Heart right ventricle (tissue), 16 donors: ENCODE measurements at regions not wholly inside any gene's neighbourhood (a gene's known extent, or its start where the extent isn't known, plus 50 kb on each side); places are given as distances from the start of the nearest gene placed in this dataset.

ENCODE experiments used
- ATAC-seq, 8 donors: fragments of 200-7000 bp; cut with Tn5 transposase; one replicate each; pipeline ENCODE4 v1.9.1; 2020; ENCODE audit warnings: mild to moderate bottlenecking in 8 of 8, moderate library complexity in 8 of 8, moderate number of reproducible peaks in 1 of 8
- DNase-seq, 2 donors: peaks; one replicate each; pipeline ENCODE4 v3.0.0-alpha.2; 2020
- H3K27ac ChIP-seq, 10 donors: fragments of 200-600 bp; sonication (generic) in 2 of 10; one replicate each; pipeline versions ENCODE4 v1.5.0 to v1.8.0; 2020 to 2022; ENCODE audit warnings: mild to moderate bottlenecking in 3 of 10
- H3K27me3 ChIP-seq, 7 donors: fragments of 200-600 bp; one replicate each; pipeline ENCODE4 v1.8.0; 2021 to 2022; ENCODE audit warnings: mild to moderate bottlenecking in 2 of 7
- H3K36me3 ChIP-seq, 9 donors: fragments of 200-600 bp; sonication (generic) in 1 of 9; one replicate each; pipeline versions ENCODE4 v1.5.0 to v1.8.0; 2020 to 2022; ENCODE audit warnings: mild to moderate bottlenecking in 2 of 9
- H3K4me1 ChIP-seq, 9 donors: fragments of 200-600 bp; sonication (generic) in 1 of 9; one replicate each; pipeline versions ENCODE4 v1.5.0 to v1.8.0; 2020 to 2022; ENCODE audit warnings: mild to moderate bottlenecking in 4 of 9
- H3K4me3 ChIP-seq, 10 donors: fragments of 200-600 bp; sonication (generic) in 2 of 10; one replicate each; pipeline versions ENCODE4 v1.5.0 to v1.8.0; 2020 to 2022; ENCODE audit warnings: mild to moderate bottlenecking in 7 of 10, moderate library complexity in 2 of 10
- H3K9me3 ChIP-seq, 11 donors: fragments of 200-600 bp in 10 of 11; sonication (generic) in 2 of 11; one replicate each; pipeline versions ENCODE4 v1.5.0 to v1.8.0; 2013 to 2022; ENCODE audit warnings: mild to moderate bottlenecking in 2 of 11, control low read depth in 1 of 11, moderate library complexity in 1 of 11
- CTCF ChIP-seq, 9 donors: fragments of 200-600 bp; sonication (generic) in 2 of 9; IDR thresholded peaks; one replicate each; pipeline versions ENCODE4 v1.5.0 to v1.8.0; 2021 to 2022; ENCODE audit warnings: antibody characterized with exemption in 9 of 9, mild to moderate bottlenecking in 5 of 9, moderate library complexity in 1 of 9
- WGBS, 2 donors: extraction: QIAGEN DNeasy Blood & Tissue Kit; methylation state at CpG; one replicate each; pipeline ENCODE4 v1.1.7; 2013; ENCODE audit warnings: inconsistent platforms in 1 of 2; 5-methylcytosine and 5-hydroxymethylcytosine counted together
- intact Hi-C, 10 donors: fragments of 100-400 bp; cut with DNase I; formaldehyde crosslinking; loops; one replicate each; pipeline versions ENCODE4 v1.11.1 to v1.14.2; 2022
- donor health status: Arrhythmogenic right ventricular cardiomyopathy.
- donor health status: ischemic (EF 13 %, LVEDD 7.1; RV severe dilation, severe dysfunction).
- donor health status: healthy with polysubstance abuse.
- donor health status: DM: no; HTN: yes; CAD: no.
- donor health status: DM: no; HTN: no; CAD: no.
- donor health status: ischemic (EF 25% LVEDD 6.9; RV normal size, moderate dysfunction).
- donor health status: ischemic (EF 25% LVEDD 5.7; RV mildly dilated, moderate dysfunction).
- donor health status: healthy.
- donor health status: DM: yes; HTN: yes; CAD: no.
- donor health status: Ischemic cardiomyopathy.
- donor health status: ischemic (EF 35%, LVEDD 5.7; RV mildly dilated, moderate dysfunction).
- donor health status: nonischemic (EF 11% LVEDD 7.7; RV severe dilation, severe dysfunction).
- donor health status: DM: yes; HTN: yes; CAD: no.
- donor health status: PGD.
- donor health status: ischemic (EF 29% LVEDD 5.4; RV normal size, mild dysfunction).
- donor health status: nonischemic (EF 23%, LVEDD 6.1; RV moderate dilation, normal function).

GRCh38 chr5:118098716-118099115, 889.6 kb downstream of the DTWD2 start:
- no peaks in the 10 kb centered on the region for H3K9me3 ChIP-seq
- no peak overlapping the region for H3K27ac ChIP-seq
- DNase-seq (no peak), ATAC-seq (no peak)
- H3K36me3 ChIP-seq, result no peaks in the 10 kb centered on the region
- H3K4me3 ChIP-seq, result no peak overlapping the region
- no peaks in the 10 kb centered on the region for H3K27me3 ChIP-seq
- 88 to 89% methylated on average over 1 of the region's 1 CpG for WGBS, 2 donors
- no peak for TF ChIP-seq CTCF (IDR thresholded peaks at IDR 0.05)
- no peaks in the 10 kb centered on the region for H3K4me1 ChIP-seq
- intact Hi-C loops, result no loop called here

- ATAC-seq (no peak), DNase-seq (no peak)
- no peak overlapping the region for H3K4me3 ChIP-seq
- WGBS, 2 donors, result 48 to 51% methylated on average over 2 of the region's 2 CpGs
- H3K36me3 ChIP-seq, result no peaks in the 10 kb centered on the region
- no peaks in the 10 kb centered on the region for H3K27me3 ChIP-seq
- TF ChIP-seq CTCF (IDR thresholded peaks at IDR 0.05), result no peak
- no peak overlapping the region for H3K27ac ChIP-seq
- H3K4me1 ChIP-seq, result no peaks in the 10 kb centered on the region
- H3K9me3 ChIP-seq, result no peaks in the 10 kb centered on the region
- intact Hi-C loops, result no loop called here
Observed at GRCh38 chr5:118095115-118095514, 893.2 kb downstream of the DTWD2 start.

- intact Hi-C loops, result no loop called here
- no peak overlapping the region for H3K4me3 ChIP-seq
- no peak for DNase-seq
- H3K27me3 ChIP-seq, result no peaks in the 10 kb centered on the region
- no peak for TF ChIP-seq CTCF (IDR thresholded peaks at IDR 0.05)
- no peak for ATAC-seq
- H3K4me1 ChIP-seq, result no peaks in the 10 kb centered on the region
- no peak overlapping the region for H3K27ac ChIP-seq
- H3K9me3 ChIP-seq, result no peaks in the 10 kb centered on the region
- no peaks in the 10 kb centered on the region for H3K36me3 ChIP-seq
Observed at GRCh38 chr5:118088448-118088847, 899.9 kb downstream of the DTWD2 start.

- WGBS, 2 donors, result 63 to 68% methylated on average over 2 of the region's 2 CpGs
- intact Hi-C loops, result no loop called here
- no peak overlapping the region for H3K27ac ChIP-seq
Observed at GRCh38 chr5:118076490-118076889, 911.9 kb downstream of the DTWD2 start.

More at GRCh38 chr5:118076490-118076889, 911.9 kb downstream of the DTWD2 start:
- Histone ChIP-seq H3K4me3 (no peak overlapping the region), H3K9me3 (peaks cover 0 to 12% (median 0%) of the 10 kb centered on the region in 11 donors), H3K36me3 (no peaks in the 10 kb centered on the region), H3K4me1 (no peaks in the 10 kb centered on the region), H3K27me3 (no peaks in the 10 kb centered on the region)
- DNase-seq (no peak), ATAC-seq (no peak)
- no peak for TF ChIP-seq CTCF (IDR thresholded peaks at IDR 0.05)
